H9 (cell line): ENCODE measurements at regions not wholly inside any gene's neighbourhood (a gene's known extent, or its start where the extent isn't known, plus 50 kb on each side); places are given as distances from the start of the nearest gene placed in this dataset.

Source experiments
- DNase-seq: peaks from one replicate; pipeline ENCODE4 v3.0.0-alpha.2; 2017
- H2AFZ ChIP-seq: one replicate; pipeline ENCODE4 v1.6.1; 2013; ENCODE audit warnings: mild to moderate bottlenecking, low read length, control low read depth, moderate library complexity
- H2AK5ac ChIP-seq: 2 replicates; pipeline ENCODE4 v1.6.1; 2013; ENCODE audit warnings: low read length, control low read depth, mixed read lengths; ENCODE audit not compliant: insufficient read length
- H2BK120ac ChIP-seq: one replicate; pipeline ENCODE4 v1.6.1; 2013; ENCODE audit warnings: low read depth, mild to moderate bottlenecking, low read length, control low read depth, inconsistent platforms; ENCODE audit not compliant: poor library complexity, severe bottlenecking
- H2BK12ac ChIP-seq: 2 replicates; pipeline ENCODE4 v1.6.1; 2013; ENCODE audit warnings: low read length, control low read depth, mixed read lengths, low read depth; ENCODE audit not compliant: insufficient read length
- H2BK15ac ChIP-seq: 2 replicates; pipeline ENCODE4 v1.6.1; 2013; ENCODE audit warnings: low read depth, low read length, control low read depth
- H2BK20ac ChIP-seq: one replicate; pipeline ENCODE4 v1.6.1; 2013; ENCODE audit warnings: low read depth, mild to moderate bottlenecking, low read length, control low read depth, inconsistent platforms; ENCODE audit not compliant: poor library complexity, severe bottlenecking
- H2BK5ac ChIP-seq: 2 replicates; pipeline ENCODE4 v1.6.1; 2013; ENCODE audit warnings: low read length, control low read depth, mixed read lengths; ENCODE audit not compliant: insufficient read length
- H3K14ac ChIP-seq: 2 replicates; pipeline ENCODE4 v1.6.1; 2013; ENCODE audit warnings: low read length, control low read depth; ENCODE audit not compliant: insufficient read depth
- H3K18ac ChIP-seq: 2 replicates; pipeline ENCODE4 v1.6.1; 2013; ENCODE audit warnings: low read depth, mild to moderate bottlenecking, mixed read lengths, low read length, control low read depth; ENCODE audit not compliant: insufficient read length
- H3K23ac ChIP-seq: 2 replicates; pipeline ENCODE4 v1.6.1; 2013; ENCODE audit warnings: low read length, control low read depth, mixed read lengths, low read depth; ENCODE audit not compliant: insufficient read length
- H3K23me2 ChIP-seq: 2 replicates; pipeline ENCODE4 v1.6.1; 2013; ENCODE audit warnings: low read depth, mild to moderate bottlenecking, mixed read lengths, low read length, control low read depth; ENCODE audit not compliant: insufficient read length, poor library complexity, severe bottlenecking
- H3K27ac ChIP-seq: 2 replicates; pipeline ENCODE4 v1.5.1; 2013; ENCODE audit warnings: low read length, control low read depth, mixed read lengths, low read depth; ENCODE audit not compliant: insufficient read length
- H3K27me3 ChIP-seq: 2 replicates; pipeline ENCODE4 v1.6.1; 2013; ENCODE audit warnings: low read length, control low read depth, inconsistent platforms; ENCODE audit not compliant: insufficient read depth
- H3K4ac ChIP-seq: 2 replicates; pipeline ENCODE4 v1.6.1; 2013; ENCODE audit warnings: low read depth, mild to moderate bottlenecking, control low read depth, inconsistent platforms, low read length, moderate library complexity
- H3K4me1 ChIP-seq: 2 replicates; pipeline ENCODE4 v1.6.1; 2013; ENCODE audit warnings: low read length, control low read depth, inconsistent platforms; ENCODE audit not compliant: insufficient read depth
- H3K4me2 ChIP-seq: 2 replicates; pipeline ENCODE4 v1.6.1; 2013; ENCODE audit warnings: low read length, control low read depth, mixed read lengths; ENCODE audit not compliant: insufficient read length, insufficient read depth
- H3K56ac ChIP-seq: 2 replicates; pipeline ENCODE4 v1.6.1; 2013; ENCODE audit warnings: low read depth, mild to moderate bottlenecking, mixed read lengths, low read length, control low read depth; ENCODE audit not compliant: insufficient read length
- H3K79me1 ChIP-seq: 2 replicates; pipeline ENCODE4 v1.6.1; 2013; ENCODE audit warnings: low read depth, mild to moderate bottlenecking, moderate library complexity, low read length, control low read depth, inconsistent platforms; ENCODE audit not compliant: insufficient read depth, poor library complexity, severe bottlenecking
- H3K79me2 ChIP-seq: 2 replicates; pipeline ENCODE4 v1.6.1; 2013; ENCODE audit warnings: low read length, control low read depth, inconsistent platforms; ENCODE audit not compliant: insufficient read depth
- H3K9ac ChIP-seq: 2 replicates; pipeline ENCODE4 v1.6.1; 2013; ENCODE audit warnings: low read length, control low read depth, mixed read lengths; ENCODE audit not compliant: insufficient read length; ENCODE audit errors: extremely low read depth
- H3K9me3 ChIP-seq: one replicate; pipeline ENCODE4 v1.6.1; 2013; ENCODE audit warnings: low read depth, low read length, inconsistent platforms; ENCODE audit not compliant: control insufficient read depth
- H3T11ph ChIP-seq: one replicate; pipeline ENCODE4 v1.6.1; 2013; ENCODE audit warnings: mild to moderate bottlenecking, low read length, control low read depth, inconsistent platforms
- H4K20me1 ChIP-seq: one replicate; pipeline ENCODE4 v1.6.1; 2013; ENCODE audit not compliant: control insufficient read depth, insufficient read length, insufficient read depth
- H4K5ac ChIP-seq: 2 replicates; pipeline ENCODE4 v1.6.1; 2013; ENCODE audit warnings: low read depth, mild to moderate bottlenecking, mixed read lengths, low read length, control low read depth; ENCODE audit not compliant: insufficient read length
- H4K8ac ChIP-seq: replicated peaks from 2 replicates; pipeline ENCODE4 v1.6.1; 2013; ENCODE audit warnings: low read length, control low read depth, mixed read lengths, low read depth; ENCODE audit not compliant: insufficient read length
- H4K91ac ChIP-seq: 2 replicates; pipeline ENCODE4 v1.6.1; 2013; ENCODE audit warnings: low read depth, mild to moderate bottlenecking, moderate library complexity, mixed read lengths, low read length, control low read depth; ENCODE audit not compliant: insufficient read length
- H3K27ac Mint-ChIP-seq, 3 experiments: 2 replicates in 2 of 3; 3 replicates in 1 of 3; pipeline ENCODE4 v1.8.0; 2020 to 2021; ENCODE audit warnings: mixed read lengths in 3 of 3, mild to moderate bottlenecking in 1 of 3, moderate library complexity in 1 of 3
- H3K27me3 Mint-ChIP-seq: 2 replicates; pipeline ENCODE4 v1.8.0; 2021; ENCODE audit warnings: low read depth, mild to moderate bottlenecking, moderate library complexity, mixed read lengths
- H3K36me3 Mint-ChIP-seq, 3 experiments: 2 replicates in 2 of 3; 3 replicates in 1 of 3; pipeline ENCODE4 v1.8.0; 2020 to 2021; ENCODE audit warnings: low read depth in 3 of 3, mixed read lengths in 3 of 3; ENCODE audit not compliant: insufficient read depth in 1 of 3
- H3K4me1 Mint-ChIP-seq, 2 experiments: 2 replicates each; pipeline ENCODE4 v1.8.0; 2020; ENCODE audit warnings: mixed read lengths in 2 of 2
- H3K4me3 Mint-ChIP-seq, 2 experiments: 2 replicates in 1 of 2; 3 replicates in 1 of 2; pipeline ENCODE4 v1.8.0; 2020 to 2021; ENCODE audit warnings: mild to moderate bottlenecking in 2 of 2, mixed read lengths in 2 of 2, moderate library complexity in 1 of 2
- H3K9me3 Mint-ChIP-seq, 2 experiments: 2 replicates in 1 of 2; 3 replicates in 1 of 2; pipeline ENCODE4 v1.8.0; 2020; ENCODE audit warnings: mild to moderate bottlenecking in 2 of 2, mixed read lengths in 2 of 2, moderate library complexity in 1 of 2
- WGBS: extraction: QIAGEN DNeasy Blood & Tissue Kit; methylation state at CpG from one replicate; pipeline ENCODE4 v1.1.7; 2013; ENCODE audit warnings: missing lambda C conversion rate, low lambda C conversion rate, mixed read lengths; ENCODE audit not compliant: insufficient read length; ENCODE audit errors: extremely low coverage; 5-methylcytosine and 5-hydroxymethylcytosine counted together
- TF ChIP-seq, protein P1 (sequence below): fragments of 200-600 bp; sonication (generic); conservative IDR thresholded peaks from 3 replicates; pipeline ENCODE4 v1.8.0; 2021; ENCODE audit warnings: antibody characterized with exemption, mild to moderate bottlenecking

DNA sequence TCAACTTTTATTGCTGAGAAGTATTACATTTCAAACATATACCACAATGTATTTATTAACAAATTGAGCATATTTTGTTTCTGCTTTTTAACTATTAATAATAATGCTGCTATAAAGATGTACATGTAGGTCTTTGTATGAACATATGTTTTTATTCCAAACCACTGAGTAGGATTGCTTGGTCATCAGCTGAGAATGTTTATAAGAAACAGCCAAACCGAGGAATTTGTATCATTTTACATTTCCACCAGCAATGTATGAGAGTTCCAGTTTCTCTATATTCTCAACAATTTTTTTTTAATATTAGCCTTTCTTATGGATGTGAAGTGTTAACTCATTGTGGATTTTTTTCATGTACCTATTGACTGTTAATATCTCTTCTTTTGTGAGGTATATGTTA lies 119.5 kb upstream of the MDFIC2 start:
- Histone ChIP-seq H3K9ac (no peak overlapping the region), H2BK15ac (no peak overlapping the region), H3K79me1 (no peaks in the 10 kb centered on the region), H2AFZ (no peak overlapping the region), H4K5ac (no peak overlapping the region), H3K4ac (no peak overlapping the region), H2AK5ac (no peak overlapping the region), H3T11ph (no peak overlapping the region), H3K4me2 (no peak overlapping the region), H2BK5ac (no peak overlapping the region), H4K20me1 (no peaks in the 10 kb centered on the region), H4K91ac (no peak overlapping the region), H3K27ac (no peak overlapping the region), H3K27me3 (no peaks in the 10 kb centered on the region), H2BK120ac (no peak overlapping the region), H4K8ac (no peak overlapping the region), H3K23ac (no peak overlapping the region), H3K4me1 (no peaks in the 10 kb centered on the region; the same call in 1 of the 2 replicates), H3K14ac (no peak overlapping the region), H3K56ac (no peak overlapping the region), H2BK12ac (no peak overlapping the region), H3K18ac (no peak overlapping the region), H3K9me3 (no peaks in the 10 kb centered on the region), H3K23me2 (no peaks in the 10 kb centered on the region), H2BK20ac (no peak overlapping the region), H3K79me2 (no peaks in the 10 kb centered on the region)
- no peak for DNase-seq
- Mint-ChIP-seq H3K4me3 (no peak overlapping the region), H3K27ac (no peak overlapping the region), H3K4me1 (peaks cover 15 to 16% of the 10 kb centered on the region in 2 experiments), H3K27me3 (no peaks in the 10 kb centered on the region), H3K9me3 (peaks cover 0 to under 1% of the 10 kb centered on the region in 2 experiments; a peak in 1 of 5 replicates), H3K36me3 (peaks cover 0 to 3% (median 0%) of the 10 kb centered on the region in 3 experiments; a peak in 2 of 7 replicates)
- WGBS = no CpG with 5 or more reads among the region's 1 CpG
- TF ChIP-seq, protein P1, sequence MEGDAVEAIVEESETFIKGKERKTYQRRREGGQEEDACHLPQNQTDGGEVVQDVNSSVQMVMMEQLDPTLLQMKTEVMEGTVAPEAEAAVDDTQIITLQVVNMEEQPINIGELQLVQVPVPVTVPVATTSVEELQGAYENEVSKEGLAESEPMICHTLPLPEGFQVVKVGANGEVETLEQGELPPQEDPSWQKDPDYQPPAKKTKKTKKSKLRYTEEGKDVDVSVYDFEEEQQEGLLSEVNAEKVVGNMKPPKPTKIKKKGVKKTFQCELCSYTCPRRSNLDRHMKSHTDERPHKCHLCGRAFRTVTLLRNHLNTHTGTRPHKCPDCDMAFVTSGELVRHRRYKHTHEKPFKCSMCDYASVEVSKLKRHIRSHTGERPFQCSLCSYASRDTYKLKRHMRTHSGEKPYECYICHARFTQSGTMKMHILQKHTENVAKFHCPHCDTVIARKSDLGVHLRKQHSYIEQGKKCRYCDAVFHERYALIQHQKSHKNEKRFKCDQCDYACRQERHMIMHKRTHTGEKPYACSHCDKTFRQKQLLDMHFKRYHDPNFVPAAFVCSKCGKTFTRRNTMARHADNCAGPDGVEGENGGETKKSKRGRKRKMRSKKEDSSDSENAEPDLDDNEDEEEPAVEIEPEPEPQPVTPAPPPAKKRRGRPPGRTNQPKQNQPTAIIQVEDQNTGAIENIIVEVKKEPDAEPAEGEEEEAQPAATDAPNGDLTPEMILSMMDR = no peak
